A549 (cell line): ENCODE measurements at regions not wholly inside any gene's neighbourhood (a gene's known extent, or its start where the extent isn't known, plus 50 kb on each side); places are given as distances from the start of the nearest gene placed in this dataset.

Experiments
- ATAC-seq, 2 experiments: fragments of 200-7000 bp in 1 of 2; fragments of >200 bp in 1 of 2; cut with Nextera tagmentation in 1 of 2; cut with Tn5 transposase in 1 of 2; 3 replicates each; pipeline versions ENCODE4 v1.8.0 to v1.9.1; 2018 to 2020; ENCODE audit warnings: mild to moderate bottlenecking in 1 of 2, moderate library complexity in 1 of 2
- CTCF ChIA-PET: fragments of 300-600 bp; sonication (Branson Sonifier 250); formaldehyde crosslinking; extraction: SDS; loops from one replicate; lab custom pipeline; 2021; ENCODE audit warnings: antibody characterized with exemption, inconsistent platforms; lab: Yijun Ruan, JAX
- POLR2A ChIA-PET: fragments of 350-600 bp; formaldehyde crosslinking; extraction: SDS; loops from one replicate; lab custom pipeline; 2021; ENCODE audit warnings: antibody characterized with exemption, inconsistent platforms; lab: Yijun Ruan, JAX
- DNase-seq, 2 experiments: peaks; one replicate each; pipeline versions ENCODE4 v3.0.0 to v3.0.0-alpha.2; 2011 to 2016; ENCODE audit warnings: low read depth in 1 of 2, low spot score in 1 of 2
- FAIRE-seq: peaks from 2 replicates; lab custom pipeline; 2011; peaks lifted over from hg19 to GRCh38; lab: Jason Lieb, UNC
- H3K27ac ChIP-seq, 2 experiments: fragments of >200 bp; sonication (Bioruptor Twin); formaldehyde crosslinking; 3 replicates each; pipeline ENCODE4 v1.5.1; 2016 to 2017
- H3K4me1 ChIP-seq: fragments of >200 bp; sonication (Bioruptor Twin); formaldehyde crosslinking; 3 replicates; pipeline ENCODE4 v1.6.1; 2016
- H3K4me2 ChIP-seq: fragments of >200 bp; sonication (Bioruptor Twin); formaldehyde crosslinking; 3 replicates; pipeline ENCODE4 v1.6.1; 2016
- H3K4me3 ChIP-seq: fragments of >200 bp; sonication (Bioruptor Twin); formaldehyde crosslinking; 3 replicates; pipeline ENCODE4 v1.5.1; 2016
- H3K9me3 ChIP-seq: fragments of >200 bp; sonication (Bioruptor Twin); formaldehyde crosslinking; 3 replicates; pipeline ENCODE4 v1.6.1; 2016
- BHLHE40 ChIP-seq: IDR thresholded peaks from 2 replicates; pipeline ENCODE4 v1.6.1; 2012; ENCODE audit warnings: low read depth, low read length, inconsistent platforms
- CHD2 ChIP-seq: fragments of 150-350 bp; IDR thresholded peaks from 2 replicates; pipeline ENCODE4 v1.6.1; 2014; ENCODE audit warnings: low read length; ENCODE audit not compliant: partially characterized antibody
- EHMT2 ChIP-seq: fragments of 200-600 bp; sonication (generic); IDR thresholded peaks from 2 replicates; pipeline ENCODE4 v1.6.1; 2016; ENCODE audit warnings: antibody characterized with exemption, low read depth, mild to moderate bottlenecking, moderate library complexity
- FOSL2 ChIP-seq, 2 experiments: fragments of 450-650 bp in 1 of 2; fragments of >200 bp in 1 of 2; sonication (Bioruptor Twin) in 1 of 2; formaldehyde crosslinking; IDR thresholded peaks; 2 replicates each; pipeline versions ENCODE4 v1.5.0 to v1.6.1; 2016 to 2020; ENCODE audit warnings: mild to moderate bottlenecking in 1 of 2, moderate library complexity in 1 of 2
- GATA3 ChIP-seq: IDR thresholded peaks from 2 replicates; pipeline ENCODE4 v1.6.1; 2012; ENCODE audit warnings: borderline replicate concordance
- HDAC2 ChIP-seq: fragments of 200-600 bp; sonication (generic); IDR thresholded peaks from 2 replicates; pipeline ENCODE4 v1.6.1; 2016
- JUN ChIP-seq, 2 experiments: fragments of >200 bp; sonication (Bioruptor Twin); formaldehyde crosslinking; IDR thresholded peaks; 2 replicates in 1 of 2; 3 replicates in 1 of 2; pipeline ENCODE4 v1.6.1; 2016 to 2017
- JUNB ChIP-seq: fragments of >200 bp; sonication (Bioruptor Twin); formaldehyde crosslinking; IDR thresholded peaks from 2 replicates; pipeline ENCODE4 v1.6.1; 2016
- KDM1A ChIP-seq: fragments of 200-600 bp; sonication (generic); IDR thresholded peaks from 2 replicates; pipeline ENCODE4 v1.6.1; 2016; ENCODE audit warnings: low read depth, mild to moderate bottlenecking
- MAZ ChIP-seq: fragments of 150-350 bp; IDR thresholded peaks from 2 replicates; pipeline ENCODE4 v1.6.1; 2014; ENCODE audit warnings: antibody characterized with exemption, low read depth, low read length, borderline replicate concordance
- MYC ChIP-seq: IDR thresholded peaks from 2 replicates; pipeline ENCODE4 v1.6.1; 2012; ENCODE audit warnings: mild to moderate bottlenecking, inconsistent platforms, low read length, improper control_type of control experiment, borderline replicate concordance
- NFE2L2 ChIP-seq: fragments of 150-350 bp; conservative IDR thresholded peaks from 2 replicates; pipeline ENCODE4 v1.6.1; 2014; ENCODE audit warnings: low read length
- NPAS2 ChIP-seq: fragments of 250-450 bp; sonication (Bioruptor Pico); IDR thresholded peaks from 2 replicates; pipeline ENCODE4 v1.8.0; 2022; ENCODE audit warnings: mild to moderate bottlenecking, moderate library complexity, borderline replicate concordance
- RCOR1 ChIP-seq: fragments of 150-350 bp; IDR thresholded peaks from 2 replicates; pipeline ENCODE4 v1.6.1; 2014; ENCODE audit warnings: antibody characterized with exemption, low read length, low read depth
- RFX5 ChIP-seq: fragments of 450-650 bp; IDR thresholded peaks from 2 replicates; pipeline ENCODE4 v1.7.1; 2014; ENCODE audit warnings: antibody characterized with exemption, mild to moderate bottlenecking, moderate library complexity
- RNF2 ChIP-seq: fragments of 200-600 bp; sonication (generic); IDR thresholded peaks from 2 replicates; pipeline ENCODE4 v1.6.1; 2016; ENCODE audit warnings: low read depth, mild to moderate bottlenecking, antibody characterized with exemption, moderate library complexity, borderline replicate concordance
- SMC3 ChIP-seq: fragments of >200 bp; sonication (Bioruptor Twin); formaldehyde crosslinking; IDR thresholded peaks from 3 replicates; pipeline ENCODE4 v1.6.1; 2018; ENCODE audit warnings: inconsistent platforms
- TFCP2L1 ChIP-seq: fragments of 250-450 bp; sonication (Bioruptor Pico); IDR thresholded peaks from 2 replicates; pipeline ENCODE4 v1.5.0; 2021; ENCODE audit warnings: mild to moderate bottlenecking
- ZC3H11A ChIP-seq: fragments of 450-650 bp; IDR thresholded peaks from 2 replicates; pipeline ENCODE4 v1.6.1; 2014; ENCODE audit warnings: antibody characterized with exemption, mild to moderate bottlenecking
- ZFP36 ChIP-seq: fragments of 450-650 bp; IDR thresholded peaks from 2 replicates; pipeline ENCODE4 v1.6.1; 2014; ENCODE audit warnings: borderline replicate concordance; ENCODE audit not compliant: partially characterized antibody
- ZSCAN20 ChIP-seq: fragments of 250-450 bp; sonication (Bioruptor Pico); IDR thresholded peaks from 2 replicates; pipeline ENCODE4 v1.8.0; 2022; ENCODE audit warnings: mild to moderate bottlenecking, moderate library complexity
- WGBS: methylation state at CpG from one replicate; pipeline ENCODE4 v1.1.6; 2017; ENCODE audit errors: missing lambda C conversion rate; 5-methylcytosine and 5-hydroxymethylcytosine counted together
- TF ChIP-seq, protein P1 (sequence below): IDR thresholded peaks from 2 replicates; pipeline ENCODE4 v1.6.1; 2012; ENCODE audit warnings: low read depth, borderline replicate concordance
- TF ChIP-seq, protein P2 (sequence below): fragments of >200 bp; sonication (Bioruptor Twin); formaldehyde crosslinking; IDR thresholded peaks from 3 replicates; pipeline ENCODE4 v1.6.1; 2016
- TF ChIP-seq, protein P3 (sequence below): fragments of 250-450 bp; sonication (Bioruptor Pico); IDR thresholded peaks from 2 replicates; pipeline ENCODE4 v1.5.0; 2021; ENCODE audit warnings: mild to moderate bottlenecking, moderate library complexity, borderline replicate concordance
- TF ChIP-seq, protein P4 (sequence below): fragments of >200 bp; sonication (Bioruptor Twin); formaldehyde crosslinking; IDR thresholded peaks from 3 replicates; pipeline ENCODE4 v1.5.1; 2016
- TF ChIP-seq, protein P5 (sequence below): IDR thresholded peaks from 2 replicates; pipeline ENCODE4 v1.6.1; 2012
- TF ChIP-seq, protein P6 (sequence below): fragments of 250-450 bp; sonication (Bioruptor Pico); IDR thresholded peaks from 2 replicates; pipeline ENCODE4 v1.5.0; 2020; ENCODE audit warnings: low read depth, mild to moderate bottlenecking, moderate library complexity

DNA sequence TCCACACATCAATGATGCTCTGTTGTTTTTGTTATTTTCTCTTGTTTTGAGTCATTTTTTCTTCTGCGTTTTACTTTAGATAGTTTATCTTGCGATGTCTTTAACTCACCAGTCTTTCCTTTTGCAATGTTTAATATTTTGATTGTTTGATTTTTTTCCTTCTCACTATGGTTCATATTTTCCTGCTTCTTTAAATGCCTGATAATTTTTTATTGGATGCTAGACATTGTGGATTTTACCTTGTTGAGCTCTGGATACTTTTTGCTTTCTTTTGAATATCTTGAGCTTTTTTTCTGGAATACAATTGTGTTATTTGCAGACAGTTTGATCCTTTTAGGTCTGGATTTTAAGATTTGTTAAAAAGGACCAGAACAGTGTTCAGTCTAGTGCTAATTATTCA, 55.2 kb upstream of the GAS1 start:
- no peak for FAIRE-seq
- DNase-seq: no peak
- no peaks in the 10 kb centered on the region for H3K9me3 ChIP-seq
- no peak for TF ChIP-seq NPAS2
- TF ChIP-seq, protein P1, sequence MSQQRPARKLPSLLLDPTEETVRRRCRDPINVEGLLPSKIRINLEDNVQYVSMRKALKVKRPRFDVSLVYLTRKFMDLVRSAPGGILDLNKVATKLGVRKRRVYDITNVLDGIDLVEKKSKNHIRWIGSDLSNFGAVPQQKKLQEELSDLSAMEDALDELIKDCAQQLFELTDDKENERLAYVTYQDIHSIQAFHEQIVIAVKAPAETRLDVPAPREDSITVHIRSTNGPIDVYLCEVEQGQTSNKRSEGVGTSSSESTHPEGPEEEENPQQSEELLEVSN: no peak
- TF ChIP-seq HDAC2: no peak
- no peak for TF ChIP-seq RCOR1
- TF ChIP-seq EHMT2: no peak
- TF ChIP-seq, protein P2, sequence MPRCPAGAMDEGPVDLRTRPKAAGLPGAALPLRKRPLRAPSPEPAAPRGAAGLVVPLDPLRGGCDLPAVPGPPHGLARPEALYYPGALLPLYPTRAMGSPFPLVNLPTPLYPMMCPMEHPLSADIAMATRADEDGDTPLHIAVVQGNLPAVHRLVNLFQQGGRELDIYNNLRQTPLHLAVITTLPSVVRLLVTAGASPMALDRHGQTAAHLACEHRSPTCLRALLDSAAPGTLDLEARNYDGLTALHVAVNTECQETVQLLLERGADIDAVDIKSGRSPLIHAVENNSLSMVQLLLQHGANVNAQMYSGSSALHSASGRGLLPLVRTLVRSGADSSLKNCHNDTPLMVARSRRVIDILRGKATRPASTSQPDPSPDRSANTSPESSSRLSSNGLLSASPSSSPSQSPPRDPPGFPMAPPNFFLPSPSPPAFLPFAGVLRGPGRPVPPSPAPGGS: no peak
- no peak for TF ChIP-seq ZC3H11A
- no peak overlapping the region for H3K4me2 ChIP-seq
- H3K4me3 ChIP-seq: no peak overlapping the region
- 26% methylated on average over 2 of the region's 2 CpGs for WGBS
- no peak for ATAC-seq
- ChIA-PET POLR2A (no interaction called here), CTCF (no interaction called here)
- no peak overlapping the region for H3K27ac ChIP-seq
- no peaks in the 10 kb centered on the region for H3K4me1 ChIP-seq

DNA sequence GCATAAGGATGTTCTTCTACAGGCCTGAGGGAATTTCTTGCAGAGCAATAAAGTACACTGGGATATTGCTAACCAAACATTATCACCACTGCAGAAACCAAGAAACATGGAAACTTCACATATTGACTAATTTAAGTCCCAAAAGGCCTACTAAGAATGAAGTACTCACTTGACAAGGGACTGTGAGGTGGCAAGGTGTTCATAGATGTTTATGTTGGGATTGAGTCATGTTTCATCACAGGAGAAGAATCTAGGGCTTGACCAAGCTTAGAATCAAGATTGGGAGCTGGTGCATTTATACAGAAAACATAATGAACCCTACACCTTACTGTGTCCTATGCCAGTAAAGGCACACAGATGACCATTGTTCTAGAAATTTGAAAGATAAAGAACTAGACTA, 56.7 kb upstream of the GAS1 start:
- no peak for ATAC-seq
- Histone ChIP-seq H3K4me2 (no peak overlapping the region), H3K4me3 (no peak overlapping the region), H3K27ac (no peak overlapping the region), H3K9me3 (no peaks in the 10 kb centered on the region), H3K4me1 (no peaks in the 10 kb centered on the region)
- no peak for DNase-seq
- ChIA-PET CTCF (no interaction called here), POLR2A (no interaction called here)
- TF ChIP-seq, protein P3, sequence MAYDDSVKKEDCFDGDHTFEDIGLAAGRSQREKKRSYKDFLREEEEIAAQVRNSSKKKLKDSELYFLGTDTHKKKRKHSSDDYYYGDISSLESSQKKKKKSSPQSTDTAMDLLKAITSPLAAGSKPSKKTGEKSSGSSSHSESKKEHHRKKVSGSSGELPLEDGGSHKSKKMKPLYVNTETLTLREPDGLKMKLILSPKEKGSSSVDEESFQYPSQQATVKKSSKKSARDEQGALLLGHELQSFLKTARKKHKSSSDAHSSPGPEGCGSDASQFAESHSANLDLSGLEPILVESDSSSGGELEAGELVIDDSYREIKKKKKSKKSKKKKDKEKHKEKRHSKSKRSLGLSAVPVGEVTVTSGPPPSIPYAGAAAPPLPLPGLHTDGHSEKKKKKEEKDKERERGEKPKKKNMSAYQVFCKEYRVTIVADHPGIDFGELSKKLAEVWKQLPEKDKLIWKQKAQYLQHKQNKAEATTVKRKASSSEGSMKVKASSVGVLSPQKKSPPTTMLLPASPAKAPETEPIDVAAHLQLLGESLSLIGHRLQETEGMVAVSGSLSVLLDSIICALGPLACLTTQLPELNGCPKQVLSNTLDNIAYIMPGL (CRISPR knock-in tag): no peak
- TF ChIP-seq, protein P4, sequence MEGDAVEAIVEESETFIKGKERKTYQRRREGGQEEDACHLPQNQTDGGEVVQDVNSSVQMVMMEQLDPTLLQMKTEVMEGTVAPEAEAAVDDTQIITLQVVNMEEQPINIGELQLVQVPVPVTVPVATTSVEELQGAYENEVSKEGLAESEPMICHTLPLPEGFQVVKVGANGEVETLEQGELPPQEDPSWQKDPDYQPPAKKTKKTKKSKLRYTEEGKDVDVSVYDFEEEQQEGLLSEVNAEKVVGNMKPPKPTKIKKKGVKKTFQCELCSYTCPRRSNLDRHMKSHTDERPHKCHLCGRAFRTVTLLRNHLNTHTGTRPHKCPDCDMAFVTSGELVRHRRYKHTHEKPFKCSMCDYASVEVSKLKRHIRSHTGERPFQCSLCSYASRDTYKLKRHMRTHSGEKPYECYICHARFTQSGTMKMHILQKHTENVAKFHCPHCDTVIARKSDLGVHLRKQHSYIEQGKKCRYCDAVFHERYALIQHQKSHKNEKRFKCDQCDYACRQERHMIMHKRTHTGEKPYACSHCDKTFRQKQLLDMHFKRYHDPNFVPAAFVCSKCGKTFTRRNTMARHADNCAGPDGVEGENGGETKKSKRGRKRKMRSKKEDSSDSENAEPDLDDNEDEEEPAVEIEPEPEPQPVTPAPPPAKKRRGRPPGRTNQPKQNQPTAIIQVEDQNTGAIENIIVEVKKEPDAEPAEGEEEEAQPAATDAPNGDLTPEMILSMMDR: no peak
- TF ChIP-seq CHD2 (no peak), MYC (no peak), TFCP2L1 (CRISPR knock-in tag) (no peak), BHLHE40 (no peak)
- TF ChIP-seq, protein P5, sequence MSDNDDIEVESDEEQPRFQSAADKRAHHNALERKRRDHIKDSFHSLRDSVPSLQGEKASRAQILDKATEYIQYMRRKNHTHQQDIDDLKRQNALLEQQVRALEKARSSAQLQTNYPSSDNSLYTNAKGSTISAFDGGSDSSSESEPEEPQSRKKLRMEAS: no peak
- no peak for FAIRE-seq

DNA sequence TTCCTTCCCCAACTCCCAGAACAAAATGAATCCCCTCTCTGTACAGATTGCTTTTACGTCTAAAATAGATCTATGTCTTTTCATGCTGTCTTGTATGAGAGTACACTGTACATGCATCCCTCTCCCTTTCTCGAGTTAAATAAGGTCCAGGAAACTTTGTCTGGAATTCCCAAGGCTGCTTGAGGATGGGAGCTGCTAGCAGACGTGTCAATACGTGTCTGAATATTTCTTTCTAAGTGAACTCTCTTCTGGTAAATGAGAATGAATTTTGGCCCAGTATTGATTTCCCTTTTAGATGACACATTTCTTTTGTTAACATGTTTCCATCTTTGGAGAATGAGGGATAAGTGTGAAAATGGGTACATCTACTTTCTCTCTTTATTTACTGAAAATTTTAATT, 59.6 kb upstream of the GAS1 start:
- Histone ChIP-seq H3K4me1 (no peaks in the 10 kb centered on the region), H3K4me3 (no peak overlapping the region), H3K9me3 (no peaks in the 10 kb centered on the region), H3K27ac (no peak overlapping the region), H3K4me2 (no peak overlapping the region)
- no peak for ATAC-seq
- POLR2A ChIA-PET: no interaction called here
- FAIRE-seq: no peak
- no peak for DNase-seq
- WGBS: 23% methylated on average over 4 of the region's 4 CpGs
- CTCF ChIA-PET: interaction anchor here (1.1 to 1.4 kb wide), 2 partner anchors 12 to 33 kb away, joined by 3 read pairs; no protein-coding TSS in a partner anchor
- TF ChIP-seq NFE2L2 (no peak), FOSL2 (IDR thresholded peaks at IDR 0.05) (no peak), FOSL2 (CRISPR knock-in tag; IDR thresholded peaks at IDR 0.05) (no peak), KDM1A (no peak), RNF2 (no peak), ZFP36 (no peak), BHLHE40 (no peak), GATA3 (no peak), SMC3 (no peak), JUNB (no peak), RFX5 (no peak), ZSCAN20 (CRISPR knock-in tag) (no peak), MAZ (no peak), JUN (IDR thresholded peaks at IDR 0.05) (no peak)
- TF ChIP-seq, protein P5: no peak
- TF ChIP-seq, protein P6, sequence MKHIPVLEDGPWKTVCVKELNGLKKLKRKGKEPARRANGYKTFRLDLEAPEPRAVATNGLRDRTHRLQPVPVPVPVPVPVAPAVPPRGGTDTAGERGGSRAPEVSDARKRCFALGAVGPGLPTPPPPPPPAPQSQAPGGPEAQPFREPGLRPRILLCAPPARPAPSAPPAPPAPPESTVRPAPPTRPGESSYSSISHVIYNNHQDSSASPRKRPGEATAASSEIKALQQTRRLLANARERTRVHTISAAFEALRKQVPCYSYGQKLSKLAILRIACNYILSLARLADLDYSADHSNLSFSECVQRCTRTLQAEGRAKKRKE (CRISPR knock-in tag): no peak
- TF ChIP-seq, protein P1: no peak
